Sigmoid colon (tissue), 6 donors: ENCODE measurements at regions not wholly inside any gene's neighbourhood (a gene's known extent, or its start where the extent isn't known, plus 50 kb on each side); places are given as distances from the start of the nearest gene placed in this dataset.

Source experiments
- DNase-seq: peaks from one replicate; pipeline ENCODE4 v3.0.0-alpha.2; 2019
- H3K27ac ChIP-seq, 4 donors: fragments of 200-600 bp; sonication (generic); one replicate each; pipeline ENCODE4 v1.5.1; 2016 to 2019; ENCODE audit warnings: mild to moderate bottlenecking in 1 of 4
- H3K27me3 ChIP-seq, 3 donors: fragments of 200-600 bp; sonication (generic); one replicate each; pipeline ENCODE4 v1.5.1; 2019; ENCODE audit warnings: mild to moderate bottlenecking in 1 of 3
- H3K36me3 ChIP-seq, 4 donors: fragments of 200-600 bp; sonication (generic); one replicate each; pipeline ENCODE4 v1.5.1; 2016 to 2019
- H3K4me1 ChIP-seq, 4 donors: fragments of 200-600 bp; sonication (generic); one replicate each; pipeline ENCODE4 v1.5.1; 2017 to 2019
- H3K4me3 ChIP-seq, 4 donors: fragments of 200-600 bp; sonication (generic); one replicate each; pipeline ENCODE4 v1.5.1; 2017 to 2019; ENCODE audit warnings: mild to moderate bottlenecking in 2 of 4, moderate library complexity in 1 of 4
- H3K9me3 ChIP-seq, 4 donors: fragments of 200-600 bp in 3 of 4; sonication (generic) in 3 of 4; one replicate each; pipeline versions ENCODE4 v1.5.1 to v1.6.1; 2013 to 2019
- CTCF ChIP-seq, 4 experiments: fragments of 450-650 bp in 3 of 4; fragments of 200-600 bp in 1 of 4; IDR thresholded peaks; one replicate each; pipeline ENCODE4 v1.5.1; 2016 to 2019; ENCODE audit warnings: antibody characterized with exemption in 4 of 4, mild to moderate bottlenecking in 3 of 4, moderate library complexity in 2 of 4
- EP300 ChIP-seq, 4 donors: sonication (generic); formaldehyde crosslinking; IDR thresholded peaks; one replicate each; pipeline ENCODE4 v1.6.1; 2017; ENCODE audit warnings: antibody characterized with exemption in 4 of 4
- POLR2A ChIP-seq, 2 donors: fragments of 450-650 bp; IDR thresholded peaks; one replicate each; pipeline ENCODE4 v1.6.1; 2016; ENCODE audit warnings: antibody characterized with exemption in 2 of 2, mild to moderate bottlenecking in 2 of 2, moderate library complexity in 2 of 2
- POLR2AphosphoS5 ChIP-seq, 4 donors: sonication (generic); formaldehyde crosslinking; IDR thresholded peaks; one replicate each; pipeline ENCODE4 v1.6.1; 2017; ENCODE audit warnings: antibody characterized with exemption in 4 of 4
- WGBS, 2 donors: extraction: QIAGEN DNeasy Blood & Tissue Kit; methylation state at CpG; one replicate each; pipeline ENCODE4 v1.1.7; 2013; 5-methylcytosine and 5-hydroxymethylcytosine counted together
- intact Hi-C: fragments of 100-400 bp; cut with DNase I; formaldehyde crosslinking; loops from one replicate; pipeline ENCODE4 v1.15.1; 2023
- donor health status: healthy with polysubstance abuse.
- donor health status: healthy.

GRCh38 chr4:34202154-34202553 is 2042.2 kb downstream of the ARAP2 start:
- Histone ChIP-seq H3K36me3 (no peaks in the 10 kb centered on the region), H3K4me1 (no peaks in the 10 kb centered on the region), H3K9me3 (peaks cover 0 to 7% (median 0%) of the 10 kb centered on the region in 4 donors), H3K4me3 (no peak overlapping the region), H3K27ac (no peak overlapping the region), H3K27me3 (no peaks in the 10 kb centered on the region)
- intact Hi-C loops, result no loop called here
- DNase-seq, result no peak
- TF ChIP-seq POLR2A (IDR thresholded peaks at IDR 0.05), result no peak
- TF ChIP-seq POLR2AphosphoS5 (IDR thresholded peaks at IDR 0.05), result no peak

- Histone ChIP-seq H3K4me1 (no peaks in the 10 kb centered on the region), H3K27ac (no peak overlapping the region), H3K4me3 (no peak overlapping the region), H3K27me3 (no peaks in the 10 kb centered on the region), H3K36me3 (no peaks in the 10 kb centered on the region), H3K9me3 (peaks cover 0 to 3% (median 0%) of the 10 kb centered on the region in 4 donors)
- 72 to 76% methylated on average over 1 of the region's 1 CpG for WGBS, 2 donors
- no peak for DNase-seq
- intact Hi-C loops, result no loop called here
- TF ChIP-seq CTCF (IDR thresholded peaks at IDR 0.05) (no peak), EP300 (IDR thresholded peaks at IDR 0.05) (no peak), POLR2AphosphoS5 (IDR thresholded peaks at IDR 0.05) (no peak), POLR2A (IDR thresholded peaks at IDR 0.05) (no peak)
Observed at GRCh38 chr4:34220601-34221000, 2023.7 kb downstream of the ARAP2 start.

- H3K27ac ChIP-seq, result no peak overlapping the region
- 56 to 69% methylated on average over 1 of the region's 1 CpG for WGBS, 2 donors
- TF ChIP-seq POLR2AphosphoS5 (IDR thresholded peaks at IDR 0.05) (no peak), POLR2A (IDR thresholded peaks at IDR 0.05) (no peak), CTCF (IDR thresholded peaks at IDR 0.05) (no peak), EP300 (IDR thresholded peaks at IDR 0.05) (no peak)
- no peak for DNase-seq
- peaks cover 0 to 3% (median 0%) of the 10 kb centered on the region in 4 donors for H3K9me3 ChIP-seq
- intact Hi-C loops, result no loop called here
- no peaks in the 10 kb centered on the region for H3K27me3 ChIP-seq
- no peaks in the 10 kb centered on the region for H3K4me1 ChIP-seq
- no peaks in the 10 kb centered on the region for H3K36me3 ChIP-seq
- no peak overlapping the region for H3K4me3 ChIP-seq
Observed at GRCh38 chr4:34221986-34222385, 2022.3 kb downstream of the ARAP2 start.

- TF ChIP-seq POLR2A (IDR thresholded peaks at IDR 0.05) (no peak), CTCF (IDR thresholded peaks at IDR 0.05) (no peak), EP300 (IDR thresholded peaks at IDR 0.05) (no peak), POLR2AphosphoS5 (IDR thresholded peaks at IDR 0.05) (no peak)
- no peak for DNase-seq
- 90 to 92% methylated on average over 1 of the region's 1 CpG for WGBS, 2 donors
- Histone ChIP-seq H3K4me1 (no peaks in the 10 kb centered on the region), H3K36me3 (no peaks in the 10 kb centered on the region), H3K27ac (no peak overlapping the region), H3K27me3 (no peaks in the 10 kb centered on the region), H3K4me3 (no peak overlapping the region), H3K9me3 (no peaks in the 10 kb centered on the region)
- intact Hi-C loops, result no loop called here
Observed at GRCh38 chr4:34236118-34236517, 2008.2 kb downstream of the ARAP2 start.

DNA sequence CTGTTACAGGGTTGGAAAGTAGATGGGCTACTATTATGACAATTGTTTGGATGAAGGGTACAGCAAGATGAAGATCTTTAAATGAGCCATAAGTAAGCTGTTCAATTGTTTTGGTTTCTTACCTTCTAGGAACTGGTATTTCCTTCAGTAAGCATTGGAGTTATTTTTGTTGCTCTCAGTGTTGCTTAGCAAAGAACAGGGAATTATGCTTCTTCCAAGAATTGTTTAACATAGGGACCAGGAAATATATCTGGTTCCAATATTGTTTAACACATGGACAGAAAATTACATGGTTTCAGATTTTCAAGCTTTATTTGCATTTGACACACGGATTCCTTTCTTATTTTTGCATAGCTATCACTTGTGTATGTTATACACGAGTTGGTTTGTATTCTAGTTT is 1999.0 kb downstream of the ARAP2 start:
- H3K4me1 ChIP-seq, result no peaks in the 10 kb centered on the region
- intact Hi-C loops, result no loop called here
- 66 to 75% methylated on average over 2 of the region's 2 CpGs for WGBS, 2 donors
- no peaks in the 10 kb centered on the region for H3K27me3 ChIP-seq
- H3K36me3 ChIP-seq, result no peaks in the 10 kb centered on the region
- H3K27ac ChIP-seq, result no peak overlapping the region
- no peak for TF ChIP-seq CTCF (IDR thresholded peaks at IDR 0.05)
- no peak for TF ChIP-seq EP300 (IDR thresholded peaks at IDR 0.05)
- no peak for TF ChIP-seq POLR2AphosphoS5 (IDR thresholded peaks at IDR 0.05)
- no peak for TF ChIP-seq POLR2A (IDR thresholded peaks at IDR 0.05)
- DNase-seq, result no peak
- H3K4me3 ChIP-seq, result no peak overlapping the region
- H3K9me3 ChIP-seq, result no peaks in the 10 kb centered on the region
